GM10266 (cell line): ENCODE measurements at regions not wholly inside any gene's neighbourhood (a gene's known extent, or its start where the extent isn't known, plus 50 kb on each side); places are given as distances from the start of the nearest gene placed in this dataset.

Experiments
- DNase-seq: peaks from one replicate; pipeline ENCODE4 v3.0.0; 2012; ENCODE audit errors: extremely low spot score
- TF ChIP-seq, protein P1 (sequence below): IDR thresholded peaks from 2 replicates; pipeline ENCODE4 v1.5.1; 2012; ENCODE audit warnings: mild to moderate bottlenecking, low read depth; ENCODE audit not compliant: control insufficient read depth, insufficient read depth; ENCODE audit errors: missing control alignments

DNA sequence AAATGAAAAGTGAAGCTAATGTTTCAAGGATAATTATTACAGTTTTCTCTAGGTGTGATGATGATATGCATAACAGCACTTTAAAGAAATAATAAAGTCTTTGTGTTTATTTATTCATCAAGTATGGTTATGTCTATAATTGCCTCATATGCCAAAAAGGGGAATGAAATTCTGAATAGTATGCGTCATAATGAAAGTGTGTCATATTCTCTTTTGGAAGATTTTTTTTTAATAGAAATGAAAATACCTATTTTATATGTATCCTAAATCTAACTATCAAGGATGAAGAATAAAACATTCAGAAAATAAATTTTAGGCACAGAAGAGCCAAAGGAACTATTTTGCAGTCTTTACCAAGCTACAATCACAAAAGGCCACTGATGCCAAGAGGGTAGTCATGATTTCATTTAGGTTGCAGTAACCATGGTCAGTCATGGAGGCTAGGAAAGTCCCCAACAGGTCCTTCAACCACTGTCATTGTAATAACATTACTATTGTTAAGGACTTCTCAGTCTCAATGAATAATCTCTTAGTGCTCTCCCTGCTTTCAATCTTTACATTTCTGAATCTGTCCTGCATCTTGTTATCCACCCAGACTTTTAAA, 712.5 kb downstream of the DCDC2C start:
- TF ChIP-seq, protein P1, sequence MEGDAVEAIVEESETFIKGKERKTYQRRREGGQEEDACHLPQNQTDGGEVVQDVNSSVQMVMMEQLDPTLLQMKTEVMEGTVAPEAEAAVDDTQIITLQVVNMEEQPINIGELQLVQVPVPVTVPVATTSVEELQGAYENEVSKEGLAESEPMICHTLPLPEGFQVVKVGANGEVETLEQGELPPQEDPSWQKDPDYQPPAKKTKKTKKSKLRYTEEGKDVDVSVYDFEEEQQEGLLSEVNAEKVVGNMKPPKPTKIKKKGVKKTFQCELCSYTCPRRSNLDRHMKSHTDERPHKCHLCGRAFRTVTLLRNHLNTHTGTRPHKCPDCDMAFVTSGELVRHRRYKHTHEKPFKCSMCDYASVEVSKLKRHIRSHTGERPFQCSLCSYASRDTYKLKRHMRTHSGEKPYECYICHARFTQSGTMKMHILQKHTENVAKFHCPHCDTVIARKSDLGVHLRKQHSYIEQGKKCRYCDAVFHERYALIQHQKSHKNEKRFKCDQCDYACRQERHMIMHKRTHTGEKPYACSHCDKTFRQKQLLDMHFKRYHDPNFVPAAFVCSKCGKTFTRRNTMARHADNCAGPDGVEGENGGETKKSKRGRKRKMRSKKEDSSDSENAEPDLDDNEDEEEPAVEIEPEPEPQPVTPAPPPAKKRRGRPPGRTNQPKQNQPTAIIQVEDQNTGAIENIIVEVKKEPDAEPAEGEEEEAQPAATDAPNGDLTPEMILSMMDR: no peak

DNA sequence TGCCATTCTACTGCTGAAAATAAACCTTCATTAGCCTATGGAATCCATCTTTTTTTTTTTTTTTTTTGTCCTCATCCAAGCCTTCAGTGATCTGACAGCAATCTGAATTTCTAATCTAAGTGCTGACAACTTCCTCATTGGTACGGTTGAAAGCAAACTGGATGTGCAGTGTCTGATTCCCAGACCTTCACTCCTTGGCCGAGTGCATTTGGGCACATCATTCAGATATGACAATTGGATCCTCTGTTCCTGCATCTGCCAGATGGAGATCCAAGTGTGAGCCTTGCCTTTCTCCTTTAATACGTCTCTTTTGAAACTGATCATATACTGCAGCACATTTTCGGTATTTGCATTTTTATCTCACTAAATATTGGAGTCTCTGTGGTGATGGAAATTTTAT, 713.1 kb downstream of the DCDC2C start:
- no peak for DNase-seq
- TF ChIP-seq, protein P1: no peak

More for the DNA sequence above, 712.5 kb downstream of the DCDC2C start:
- DNase-seq: no peak

DNA sequence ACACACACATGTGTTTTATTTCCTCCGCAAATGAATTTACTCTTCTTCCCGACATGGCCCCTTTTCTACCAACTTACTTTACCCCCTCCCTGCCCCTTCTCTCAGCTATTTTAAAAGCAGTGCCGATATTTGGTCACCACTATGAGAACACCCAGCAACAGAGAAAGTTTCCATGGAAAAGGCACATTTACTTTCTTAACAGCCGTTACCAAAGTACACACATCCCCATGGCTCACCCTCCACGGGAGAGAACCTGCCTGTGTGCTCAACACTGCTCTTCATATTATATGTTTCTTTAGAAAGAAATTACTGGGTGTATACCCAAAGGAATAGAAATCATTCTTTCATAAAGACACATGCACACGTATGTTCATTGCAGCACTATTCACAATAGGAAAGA, 714.4 kb downstream of the DCDC2C start:
- TF ChIP-seq, protein P1: no peak
- no peak for DNase-seq

DNA sequence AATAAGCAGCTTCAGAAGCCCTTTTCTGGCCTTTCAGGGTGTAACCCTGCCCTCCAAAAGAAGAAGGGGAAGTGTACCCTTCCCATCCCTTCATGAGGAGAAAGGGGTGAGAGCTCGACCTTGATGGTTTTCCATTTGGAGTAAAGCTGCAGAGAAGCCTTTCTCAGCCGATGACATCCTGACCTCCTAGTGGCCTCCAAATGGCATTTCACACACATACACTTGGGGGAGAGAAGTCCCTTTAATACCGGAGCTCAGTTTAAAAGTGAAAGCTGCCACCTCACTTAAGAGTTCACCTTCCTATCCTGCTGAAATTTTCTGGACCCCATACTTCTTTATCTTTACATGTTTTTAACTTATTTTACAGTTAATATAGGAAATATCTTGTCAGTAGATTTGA, 716.7 kb downstream of the DCDC2C start:
- no peak for DNase-seq
- TF ChIP-seq, protein P1: no peak

DNA sequence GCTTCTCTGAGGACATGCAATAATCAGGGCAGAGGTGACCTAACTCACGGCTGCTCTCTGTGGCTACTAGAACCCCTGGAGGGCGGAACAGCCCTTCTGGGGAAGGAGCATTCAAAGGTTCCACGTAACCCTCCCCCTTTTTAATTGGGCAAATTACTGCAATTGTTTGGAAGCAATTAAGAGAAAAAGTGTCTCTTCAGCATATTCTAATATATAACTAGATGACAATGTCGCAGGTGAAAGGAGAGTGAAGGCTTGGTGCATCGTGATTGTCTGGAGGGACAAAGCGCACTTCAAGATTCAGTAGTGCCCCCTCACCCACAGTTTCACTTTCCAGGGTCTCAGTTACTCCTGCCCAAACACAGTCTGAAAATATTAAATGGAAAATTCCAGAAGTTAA, 720.8 kb downstream of the DCDC2C start:
- TF ChIP-seq, protein P1: no peak
- DNase-seq: no peak

DNA sequence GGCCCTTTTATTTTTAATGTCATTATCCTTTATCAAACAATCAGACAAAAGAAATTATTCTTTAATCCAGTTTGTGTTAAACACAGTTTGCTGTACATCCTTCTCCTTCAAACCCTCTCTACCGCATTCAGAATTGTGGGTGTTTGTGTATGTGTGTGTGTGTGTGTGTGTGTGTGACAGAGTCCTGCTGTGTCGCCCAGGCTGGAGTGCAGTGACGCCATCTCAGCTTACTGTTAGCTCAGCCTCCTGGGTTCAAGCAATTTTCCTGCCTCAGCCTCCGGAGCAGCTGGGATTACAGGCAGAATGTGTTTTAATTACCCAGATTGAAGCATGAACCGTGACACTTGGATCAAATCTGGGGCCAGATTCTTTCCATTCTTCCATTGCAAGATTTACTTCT, 723.7 kb downstream of the DCDC2C start:
- no peak for DNase-seq
- TF ChIP-seq, protein P1: no peak

DNA sequence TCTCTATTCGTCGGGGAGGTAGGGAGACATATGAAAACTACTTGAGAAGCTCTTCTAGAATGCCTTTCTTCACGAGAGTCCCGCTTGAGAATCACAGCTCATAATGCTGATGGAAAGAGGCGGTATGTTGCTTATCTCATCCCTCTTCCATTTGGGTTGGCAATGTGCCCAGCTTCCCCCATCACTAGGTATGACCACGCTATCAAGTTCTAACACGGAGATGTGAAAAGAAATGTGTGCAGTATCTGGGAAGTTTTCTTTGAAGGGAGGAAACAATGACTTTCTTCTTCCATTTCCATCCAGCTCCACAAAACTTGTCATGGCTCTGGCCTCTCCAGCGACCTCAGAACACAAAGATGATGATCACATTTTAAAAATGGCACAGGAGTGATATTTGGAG, 742.4 kb downstream of the DCDC2C start:
- no peak for DNase-seq
- TF ChIP-seq, protein P1: no peak
